Daoy (cell line): ENCODE measurements at regions not wholly inside any gene's neighbourhood (a gene's known extent, or its start where the extent isn't known, plus 50 kb on each side); places are given as distances from the start of the nearest gene placed in this dataset.
A peak's percentile ranks its signal among the peaks of the same experiment; 100 is the strongest.
"Not testable (repeated sequence)": the region's sequence is repeated elsewhere in the genome, so short reads cannot be mapped to it uniquely, and the experiment has no call there.

ENCODE experiments used
- DNase-seq: peaks from one replicate; pipeline ENCODE4 v3.0.0-alpha.2; 2015; ENCODE audit warnings: low read depth

- no peak for DNase-seq
These were observed 212.8 kb upstream of the PRICKLE2 start for GRCh38 chr3:64438066-64438465.

- no peak for DNase-seq
These were observed 211.9 kb upstream of the PRICKLE2 start for GRCh38 chr3:64437131-64437530.

- DNase-seq = not testable (repeated sequence)
These were observed 209.8 kb upstream of the PRICKLE2 start for GRCh38 chr3:64435023-64435422.

GRCh38 chr3:64432870-64433269 lies 207.6 kb upstream of the PRICKLE2 start:
- DNase-seq = no peak

- no peak for DNase-seq
These were observed 206.3 kb upstream of the PRICKLE2 start for GRCh38 chr3:64431526-64432091.

GRCh38 chr3:64427671-64428070 lies 202.4 kb upstream of the PRICKLE2 start:
- DNase-seq = no peak

GRCh38 chr3:64426551-64426950 lies 201.3 kb upstream of the PRICKLE2 start:
- no peak for DNase-seq

- DNase-seq = no peak
These were observed 197.7 kb upstream of the PRICKLE2 start for GRCh38 chr3:64422932-64423331.

- DNase-seq = peak; percentile 15
These were observed 196.9 kb upstream of the PRICKLE2 start for GRCh38 chr3:64422192-64422591.

GRCh38 chr3:64417816-64418215 lies 192.6 kb upstream of the PRICKLE2 start:
- peak; percentile 71 for DNase-seq

GRCh38 chr3:64414043-64414442 lies 188.8 kb upstream of the PRICKLE2 start:
- no peak for DNase-seq

- no peak for DNase-seq
These were observed 185.8 kb upstream of the PRICKLE2 start for GRCh38 chr3:64411101-64411500.

GRCh38 chr3:64410226-64410625 lies 185.0 kb upstream of the PRICKLE2 start:
- no peak for DNase-seq

- DNase-seq = no peak
These were observed 183.5 kb upstream of the PRICKLE2 start for GRCh38 chr3:64408770-64409169.

- DNase-seq = no peak
These were observed 181.0 kb upstream of the PRICKLE2 start for GRCh38 chr3:64406271-64406670.

GRCh38 chr3:64405211-64405835 lies 180.1 kb upstream of the PRICKLE2 start:
- DNase-seq = no peak

GRCh38 chr3:64400706-64401105 lies 175.4 kb upstream of the PRICKLE2 start:
- no peak for DNase-seq

- DNase-seq = peak; percentile 57
These were observed 174.0 kb upstream of the PRICKLE2 start for GRCh38 chr3:64399205-64399800.

- no peak for DNase-seq
These were observed 173.2 kb upstream of the PRICKLE2 start for GRCh38 chr3:64398476-64398875.

GRCh38 chr3:64398006-64398405 lies 172.7 kb upstream of the PRICKLE2 start:
- DNase-seq = no peak

GRCh38 chr3:64397573-64397972 lies 172.3 kb upstream of the PRICKLE2 start:
- DNase-seq = no peak

- no peak for DNase-seq
These were observed 170.2 kb upstream of the PRICKLE2 start for GRCh38 chr3:64395490-64395889.

- no peak for DNase-seq
These were observed 167.9 kb upstream of the PRICKLE2 start for GRCh38 chr3:64393193-64393592.

- peak; percentile 7 for DNase-seq
These were observed 166.7 kb upstream of the PRICKLE2 start for GRCh38 chr3:64392001-64392400.
